ENCODE measurements at regions not wholly inside any gene's neighbourhood (a gene's known extent, or its start where the extent isn't known, plus 50 kb on each side); places are given as distances from the start of the nearest gene placed in this dataset.
A peak's percentile ranks its signal among the peaks of the same experiment; 100 is the strongest.

- DNase-seq = no peak
Observed at GRCh38 chr9:38284588-38285051, 107.9 kb upstream of the ALDH1B1 start.

DNA sequence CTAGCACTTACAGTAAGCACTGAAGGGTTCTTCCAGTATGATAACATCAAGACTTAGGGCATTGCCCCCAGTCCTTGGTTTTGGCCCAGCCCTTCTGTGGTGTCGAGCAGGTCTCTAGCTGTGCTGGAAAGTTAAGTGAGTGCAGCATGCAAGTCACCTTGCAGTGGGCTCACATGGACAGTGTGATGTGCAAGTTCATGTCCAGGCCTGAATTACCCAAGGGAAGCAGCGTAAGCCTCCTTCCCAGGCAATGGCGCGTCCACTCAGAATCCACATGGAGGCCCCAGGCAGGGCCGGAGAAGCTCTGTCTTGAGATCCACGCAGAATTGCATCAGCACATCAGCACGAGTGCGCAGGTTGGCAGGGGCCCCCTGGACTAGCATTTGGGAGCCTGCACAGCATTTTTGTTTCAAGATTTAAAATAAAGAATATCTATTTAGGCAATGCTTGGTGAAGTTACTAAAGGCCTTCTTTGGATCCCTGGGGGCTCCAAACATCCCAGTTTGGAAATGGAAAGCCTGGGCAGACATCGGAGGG lies 108.4 kb upstream of the ALDH1B1 start:
- DNase-seq = no peak

DNA sequence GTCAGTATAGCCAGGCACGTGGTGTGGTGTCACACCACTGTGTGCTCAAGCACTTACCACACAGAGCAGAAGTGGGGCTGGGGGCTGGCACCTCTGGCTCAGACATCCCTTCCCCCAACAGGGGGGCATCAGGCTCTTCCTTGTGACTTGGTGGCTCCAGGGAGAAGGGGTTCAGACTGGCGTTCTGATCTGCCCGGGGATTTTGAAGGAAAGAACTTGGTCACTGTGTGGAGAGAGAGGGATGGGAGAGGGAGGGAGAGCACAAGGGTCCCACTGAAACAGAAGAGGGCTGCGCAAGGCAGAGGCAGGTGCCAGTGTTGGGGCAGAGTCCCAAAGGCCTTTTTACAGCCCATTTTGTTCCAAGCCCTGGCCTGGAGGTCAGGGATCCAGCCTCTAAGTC lies 109.7 kb upstream of the ALDH1B1 start:
- DNase-seq = no peak

- no peak for DNase-seq
Observed at GRCh38 chr9:38281917-38282316, 110.6 kb upstream of the ALDH1B1 start.

DNA sequence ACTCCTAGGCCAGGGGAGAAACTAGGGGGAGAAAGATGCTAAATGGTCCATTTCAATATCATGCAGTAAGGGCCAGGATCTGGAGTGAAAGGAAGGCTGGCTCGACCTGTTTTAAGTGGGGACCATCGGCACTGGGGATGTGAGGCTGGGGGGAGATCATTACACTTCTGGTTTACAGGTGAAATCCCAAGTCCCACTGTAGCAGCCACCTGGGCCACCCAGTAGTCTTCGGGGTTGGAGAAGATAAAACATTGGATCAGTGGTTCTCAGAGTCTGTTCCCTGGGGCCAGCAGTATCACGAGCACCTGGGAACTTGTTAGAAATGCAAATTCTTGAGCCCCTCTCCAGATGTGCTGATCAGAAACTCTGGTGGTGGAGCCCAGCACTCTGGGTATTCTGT lies 111.3 kb upstream of the ALDH1B1 start:
- no peak for DNase-seq

GRCh38 chr9:38280251-38280800 lies 112.2 kb upstream of the ALDH1B1 start:
- no peak for DNase-seq

DNA sequence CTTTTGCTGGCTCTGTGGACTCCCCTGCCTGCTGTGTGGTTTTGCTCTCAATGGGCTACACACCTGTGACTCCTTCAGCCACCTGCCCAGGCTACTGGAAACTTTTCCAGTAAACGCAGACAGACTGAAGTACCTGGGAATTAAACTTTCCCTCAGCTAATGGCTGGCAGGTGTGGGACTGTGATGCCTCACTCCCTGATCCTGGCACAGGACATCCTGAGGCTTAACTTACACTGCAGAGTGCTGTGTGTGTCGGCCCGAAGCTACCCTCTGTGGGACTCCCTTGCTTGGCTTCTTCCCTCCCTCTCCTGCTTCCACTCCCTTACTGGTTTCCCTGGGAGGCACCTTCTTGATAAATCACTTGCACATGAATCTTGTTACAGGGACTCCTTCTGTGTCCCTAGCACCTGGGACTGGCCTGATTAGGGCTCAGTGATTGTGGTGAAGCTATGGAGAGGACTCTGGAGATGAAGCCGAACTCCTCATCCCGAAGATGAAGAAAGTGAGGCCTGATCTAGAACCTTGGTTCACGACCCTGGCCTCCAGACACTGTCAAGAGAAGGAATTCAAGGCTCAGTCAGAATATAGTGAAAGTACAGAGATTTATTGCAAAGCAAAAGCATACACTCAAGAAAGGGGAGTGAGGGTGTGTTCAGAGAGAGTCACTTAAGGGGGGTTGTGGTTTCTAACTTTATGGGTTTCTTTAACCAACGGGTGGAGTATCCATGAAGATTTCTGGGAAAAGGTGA lies 113.4 kb upstream of the ALDH1B1 start:
- no peak for DNase-seq

- DNase-seq = no peak
Observed at GRCh38 chr9:38278457-38278856, 114.0 kb upstream of the ALDH1B1 start.

- no peak for DNase-seq
Observed at GRCh38 chr9:38277601-38278200, 114.8 kb upstream of the ALDH1B1 start.

DNA sequence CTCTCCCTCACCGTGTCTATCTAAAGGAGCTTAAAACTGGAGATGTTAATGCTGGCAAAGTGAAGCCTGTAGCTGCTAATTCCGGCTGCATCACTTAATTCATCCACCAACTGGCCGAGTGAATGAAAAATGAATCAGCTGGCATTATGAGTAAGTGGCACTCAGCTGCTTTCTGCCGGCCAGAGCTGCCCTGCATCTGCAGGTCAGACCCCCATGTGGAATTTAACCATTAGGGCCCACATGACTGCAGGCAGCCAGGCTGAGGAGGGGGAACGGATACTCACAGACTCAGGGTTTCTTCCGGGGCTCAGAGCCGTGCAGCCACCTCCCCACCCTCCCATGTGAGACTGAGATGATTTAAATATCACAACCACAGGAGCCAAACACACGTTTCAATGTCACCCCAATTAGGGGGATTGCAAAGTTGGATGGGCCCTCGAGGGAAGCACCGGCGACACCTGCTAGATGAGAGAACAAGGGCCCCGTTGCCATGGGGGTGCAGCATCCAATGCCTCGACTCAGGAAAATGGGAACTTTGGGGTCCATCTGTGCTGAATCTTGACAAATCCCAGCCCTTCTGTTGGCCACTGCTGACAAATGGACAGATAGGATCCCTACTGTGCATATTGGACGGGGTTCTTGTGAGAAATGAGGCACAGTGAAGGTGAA lies 115.6 kb upstream of the ALDH1B1 start:
- no peak for DNase-seq

- no peak for DNase-seq
Observed at GRCh38 chr9:38274800-38275199, 117.7 kb upstream of the ALDH1B1 start.

GRCh38 chr9:38272710-38273109 lies 119.8 kb upstream of the ALDH1B1 start:
- DNase-seq = no peak

DNA sequence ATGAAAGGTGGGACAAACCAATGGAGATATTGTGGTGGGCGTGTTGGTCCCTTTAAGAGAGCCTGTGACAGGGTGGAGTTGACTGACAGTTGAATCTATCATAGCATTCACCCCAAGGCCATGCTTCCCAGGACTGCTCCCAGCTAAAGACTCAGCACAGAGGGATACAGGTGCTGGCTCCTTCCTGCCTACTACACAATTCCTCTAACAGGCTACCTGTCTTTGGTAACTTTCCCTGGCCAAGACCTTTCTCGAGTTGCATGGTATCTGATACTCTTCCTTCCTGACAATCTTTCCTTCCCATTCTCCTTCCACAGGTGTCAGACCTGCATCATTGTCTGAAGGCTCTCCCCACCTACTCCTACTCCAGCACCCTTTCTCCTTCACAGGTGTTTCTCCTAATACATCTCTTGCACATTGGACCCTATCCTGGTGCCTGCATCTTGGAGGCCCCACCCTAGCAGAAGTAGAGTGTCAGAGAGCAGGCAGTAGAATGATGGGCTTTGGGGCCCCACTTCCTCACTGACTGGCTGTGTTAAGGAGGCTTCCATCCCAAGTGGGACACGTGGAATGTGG lies 120.7 kb upstream of the ALDH1B1 start:
- no peak for DNase-seq

- DNase-seq = no peak
Observed at GRCh38 chr9:38269775-38270174, 122.7 kb upstream of the ALDH1B1 start.

- DNase-seq = peak; percentile 36
Observed at GRCh38 chr9:38263532-38263931, 129.0 kb upstream of the ALDH1B1 start.

DNA sequence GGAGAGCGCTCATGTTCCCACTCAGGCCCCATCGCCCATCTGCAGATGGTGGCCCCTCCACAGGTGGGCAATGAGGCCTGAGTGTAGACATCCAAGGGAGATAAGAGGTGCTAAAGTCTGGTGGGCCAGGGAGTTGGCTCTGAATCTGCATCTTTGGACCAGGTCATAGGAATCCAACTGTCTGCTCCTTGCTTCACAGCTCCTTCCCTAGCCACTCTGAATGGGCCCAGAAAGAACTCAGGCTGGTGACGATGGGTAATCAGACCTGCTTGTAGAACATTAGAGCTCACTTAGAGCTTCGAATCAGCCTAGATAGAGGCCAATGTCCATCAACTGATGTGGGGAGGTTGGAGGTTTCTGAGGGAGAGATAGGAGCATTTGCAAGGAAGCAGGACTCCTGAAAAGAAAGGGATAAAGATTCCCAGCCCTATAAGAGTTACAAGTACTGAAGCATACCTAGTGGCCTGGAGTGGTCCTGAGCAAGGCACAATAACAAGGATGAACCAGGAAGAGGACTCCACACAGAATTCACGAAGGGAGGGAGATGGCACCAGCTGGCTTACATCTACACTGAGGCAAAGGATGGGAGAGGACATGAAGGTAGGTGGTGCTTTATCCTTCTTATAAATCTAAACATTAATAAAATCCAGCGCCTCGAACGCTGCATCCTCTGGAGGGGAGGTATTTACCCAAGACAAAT lies 132.8 kb upstream of the ALDH1B1 start:
- no peak for DNase-seq

DNA sequence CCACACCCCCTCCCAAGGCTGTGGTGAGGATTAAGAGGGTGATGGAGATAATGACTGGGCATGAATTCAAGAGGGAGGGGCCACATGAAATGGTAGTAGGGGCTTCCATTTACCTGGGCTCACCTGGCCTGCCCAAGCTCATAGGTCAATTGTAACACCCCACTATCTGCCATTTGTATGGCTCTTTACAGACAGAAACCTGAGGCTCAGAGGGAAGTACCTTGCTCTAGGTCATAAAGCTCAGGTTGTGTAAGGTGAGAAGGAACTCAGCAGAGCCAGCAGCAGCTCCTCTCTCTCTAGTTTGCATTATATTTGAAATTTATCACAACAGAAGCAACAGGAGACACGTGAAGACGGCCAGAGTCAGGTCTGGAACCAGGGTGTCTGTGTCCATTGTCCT lies 133.4 kb upstream of the ALDH1B1 start:
- no peak for DNase-seq

DNA sequence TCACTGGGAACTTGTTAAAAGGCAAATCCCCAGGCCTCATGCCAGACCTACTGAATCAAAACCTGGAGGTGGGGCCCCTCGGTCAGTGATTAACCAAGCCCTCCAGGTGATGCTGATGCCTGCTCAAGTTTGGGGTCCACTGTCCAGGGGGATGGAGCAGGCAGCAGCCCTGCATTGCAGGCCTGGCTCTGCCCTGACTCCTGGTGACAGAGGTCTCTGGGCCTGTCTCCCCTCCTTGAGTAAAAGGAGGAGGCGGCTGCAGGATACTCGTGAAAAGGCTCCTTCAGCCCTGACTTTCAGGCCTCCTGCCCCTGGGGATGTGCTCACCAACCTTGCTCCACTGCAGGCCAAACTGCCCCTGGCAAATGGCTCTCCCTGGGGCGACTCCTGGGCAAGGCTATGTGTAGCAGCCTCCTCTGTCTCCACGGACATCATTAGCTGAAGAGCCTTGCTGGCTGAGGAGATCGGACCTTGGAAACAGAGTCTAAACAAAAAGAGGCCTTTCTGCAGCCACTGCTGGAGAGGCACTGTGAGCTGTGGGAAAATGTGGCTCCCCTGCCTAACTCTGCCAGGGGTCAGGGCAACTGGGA lies 134.8 kb upstream of the ALDH1B1 start:
- DNase-seq = no peak

GRCh38 chr9:38256461-38256860 lies 136.0 kb upstream of the ALDH1B1 start:
- no peak for DNase-seq

GRCh38 chr9:38255599-38255998 lies 136.9 kb upstream of the ALDH1B1 start:
- no peak for DNase-seq

- DNase-seq = no peak
Observed at GRCh38 chr9:38254756-38255155, 137.7 kb upstream of the ALDH1B1 start.

DNA sequence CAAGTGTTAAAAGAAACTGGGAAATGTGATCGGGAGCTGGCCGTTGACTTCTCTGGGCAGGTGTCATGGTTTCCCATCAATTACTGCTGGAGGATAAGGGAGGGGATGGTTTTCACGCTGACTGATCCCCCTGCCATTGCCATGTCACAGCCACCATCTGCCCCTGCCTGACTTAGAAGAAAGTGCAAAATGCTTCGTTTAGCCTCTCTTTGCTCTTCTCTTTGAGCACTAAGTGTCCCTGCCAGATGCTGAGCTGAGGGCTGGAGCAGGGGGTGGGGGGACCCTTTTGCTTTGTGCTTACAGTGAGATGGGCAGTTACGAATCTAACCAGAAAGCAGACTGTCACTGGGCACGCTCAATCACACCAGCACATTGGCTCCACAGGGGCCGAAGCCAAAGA lies 138.4 kb upstream of the ALDH1B1 start:
- DNase-seq = no peak

All from fibroblast of skin of right quadriceps (primary cell).